Endothelial cell of umbilical vein (primary cell): ENCODE measurements at regions not wholly inside any gene's neighbourhood (a gene's known extent, or its start where the extent isn't known, plus 50 kb on each side); places are given as distances from the start of the nearest gene placed in this dataset.
"Not testable (repeated sequence)": the region's sequence is repeated elsewhere in the genome, so short reads cannot be mapped to it uniquely, and the experiment has no call there.

Source experiments
- EZH2 ChIP-seq: IDR thresholded peaks from 2 replicates; pipeline ENCODE4 v1.6.1; 2012; ENCODE audit warnings: borderline replicate concordance, low read depth, mild to moderate bottlenecking, moderate library complexity, low read length, inconsistent platforms; ENCODE audit not compliant: severe bottlenecking
- GATA2 ChIP-seq: IDR thresholded peaks from 2 replicates; pipeline ENCODE4 v1.7.0; 2011; ENCODE audit warnings: low read depth, mild to moderate bottlenecking, moderate library complexity, mixed read lengths, low read length; ENCODE audit not compliant: insufficient read length, insufficient read depth
- JUN ChIP-seq: IDR thresholded peaks from 2 replicates; pipeline ENCODE4 v1.6.1; 2011; ENCODE audit warnings: borderline replicate concordance, low read depth; ENCODE audit not compliant: insufficient read length, insufficient read depth
- MYC ChIP-seq: IDR thresholded peaks from one replicate; pipeline ENCODE4 v1.6.1; 2011; ENCODE audit warnings: mild to moderate bottlenecking, low read depth, low read length
- POLR2A ChIP-seq: IDR thresholded peaks from 2 replicates; pipeline ENCODE4 v1.6.1; 2012; ENCODE audit warnings: low read depth, mild to moderate bottlenecking, control low read depth, low read length
- POLR2AphosphoS5 ChIP-seq: IDR thresholded peaks from 2 replicates; pipeline ENCODE4 v1.6.1; 2012; ENCODE audit warnings: low read depth, mild to moderate bottlenecking, control low read depth, low read length, moderate library complexity; ENCODE audit not compliant: insufficient read depth
- TF ChIP-seq, protein P1 (sequence below), 2 donors: IDR thresholded peaks; 1 replicate in 1 of 2; 2 replicates in 1 of 2; pipeline ENCODE4 v1.5.1; 2011; ENCODE audit warnings: low read length in 2 of 2, mild to moderate bottlenecking in 2 of 2, moderate library complexity in 2 of 2, control low read depth in 1 of 2, inconsistent platforms in 1 of 2, low read depth in 1 of 2; ENCODE audit not compliant: insufficient read depth in 1 of 2; ENCODE audit errors: extremely low read depth in 1 of 2

DNA sequence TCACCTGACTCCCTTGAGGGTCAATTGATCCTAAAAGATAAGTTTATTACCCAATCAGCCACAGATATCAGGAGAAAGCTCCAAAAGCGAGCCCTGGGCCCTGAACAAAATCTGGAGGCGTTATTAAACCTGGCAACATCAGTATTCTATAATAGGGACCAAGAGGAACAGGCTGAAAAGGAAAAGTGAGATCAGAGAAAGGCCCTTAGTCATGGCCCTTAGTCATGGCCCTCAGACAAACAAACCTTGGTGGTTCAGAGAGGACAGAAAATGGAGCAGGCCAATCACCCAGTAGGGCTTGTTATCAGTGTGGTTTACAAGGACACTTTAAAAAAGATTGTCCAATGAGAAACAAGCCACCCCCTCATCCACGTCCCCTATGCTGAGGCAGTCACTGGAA, 106.5 kb upstream of the PRDX6 start:
- not testable (repeated sequence) for TF ChIP-seq EZH2, POLR2AphosphoS5, GATA2, MYC, POLR2A, JUN
- TF ChIP-seq, protein P1, sequence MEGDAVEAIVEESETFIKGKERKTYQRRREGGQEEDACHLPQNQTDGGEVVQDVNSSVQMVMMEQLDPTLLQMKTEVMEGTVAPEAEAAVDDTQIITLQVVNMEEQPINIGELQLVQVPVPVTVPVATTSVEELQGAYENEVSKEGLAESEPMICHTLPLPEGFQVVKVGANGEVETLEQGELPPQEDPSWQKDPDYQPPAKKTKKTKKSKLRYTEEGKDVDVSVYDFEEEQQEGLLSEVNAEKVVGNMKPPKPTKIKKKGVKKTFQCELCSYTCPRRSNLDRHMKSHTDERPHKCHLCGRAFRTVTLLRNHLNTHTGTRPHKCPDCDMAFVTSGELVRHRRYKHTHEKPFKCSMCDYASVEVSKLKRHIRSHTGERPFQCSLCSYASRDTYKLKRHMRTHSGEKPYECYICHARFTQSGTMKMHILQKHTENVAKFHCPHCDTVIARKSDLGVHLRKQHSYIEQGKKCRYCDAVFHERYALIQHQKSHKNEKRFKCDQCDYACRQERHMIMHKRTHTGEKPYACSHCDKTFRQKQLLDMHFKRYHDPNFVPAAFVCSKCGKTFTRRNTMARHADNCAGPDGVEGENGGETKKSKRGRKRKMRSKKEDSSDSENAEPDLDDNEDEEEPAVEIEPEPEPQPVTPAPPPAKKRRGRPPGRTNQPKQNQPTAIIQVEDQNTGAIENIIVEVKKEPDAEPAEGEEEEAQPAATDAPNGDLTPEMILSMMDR (IDR thresholded peaks at IDR 0.05; ENCODE audit: extremely low read depth in 1 of 2, insufficient read depth in 1 of 2, low read depth in 1 of 2, low read length in 2 of 2) = not testable (repeated sequence)
